Pancreas (tissue), 10 donors: ENCODE measurements at regions not wholly inside any gene's neighbourhood (a gene's known extent, or its start where the extent isn't known, plus 50 kb on each side); places are given as distances from the start of the nearest gene placed in this dataset.

ENCODE experiments used
- ATAC-seq, 4 donors: fragments of 200-7000 bp; cut with Tn5 transposase; one replicate each; pipeline versions ENCODE4 v1.8.0 to v1.9.1; 2020; ENCODE audit warnings: mild to moderate bottlenecking in 4 of 4, moderate library complexity in 4 of 4
- DNase-seq, 6 donors: peaks; one replicate each; pipeline ENCODE4 v3.0.0-alpha.2; 2020
- FAIRE-seq: peaks from 2 replicates; lab custom pipeline; 2012; peaks lifted over from hg19 to GRCh38; lab: Jason Lieb, UNC
- H3K27ac ChIP-seq, 4 donors: fragments of 200-600 bp; sonication (generic); 1 replicate in 3 of 4; 2 replicates in 1 of 4; pipeline versions ENCODE4 v1.5.0 to v1.8.0; 2020
- H3K27me3 ChIP-seq, 4 donors: fragments of 200-600 bp; one replicate each; pipeline ENCODE4 v1.8.0; 2021
- H3K36me3 ChIP-seq, 3 donors: fragments of 200-600 bp; sonication (generic) in 1 of 3; one replicate each; pipeline versions ENCODE4 v1.5.0 to v1.8.0; 2020 to 2021
- H3K4me1 ChIP-seq, 3 donors: fragments of 200-600 bp; one replicate each; pipeline ENCODE4 v1.8.0; 2021
- H3K4me3 ChIP-seq, 4 donors: fragments of 200-600 bp; sonication (generic) in 2 of 4; one replicate each; pipeline versions ENCODE4 v1.5.0 to v1.8.0; 2020 to 2021
- H3K9me3 ChIP-seq, 4 donors: fragments of 200-600 bp; one replicate each; pipeline ENCODE4 v1.8.0; 2021
- WGBS, 2 donors: extraction: QIAGEN DNeasy Blood & Tissue Kit; methylation state at CpG; one replicate each; pipeline ENCODE4 v1.1.7; 2013; 5-methylcytosine and 5-hydroxymethylcytosine counted together
- intact Hi-C, 3 donors: fragments of 100-400 bp; cut with DNase I; formaldehyde crosslinking; loops; one replicate each; pipeline versions ENCODE4 v1.11.1 to v1.14.2; 2022
- TF ChIP-seq, protein P1 (sequence below), 4 donors: fragments of 200-600 bp; sonication (generic) in 3 of 4; IDR thresholded peaks; one replicate each; pipeline versions ENCODE4 v1.5.0 to v1.8.0; 2021; ENCODE audit warnings: antibody characterized with exemption in 4 of 4
- donor health status: healthy with polysubstance abuse.
- donor health status: DM: no; HTN: no; CAD: no; lungs with moderate emphysema.
- donor health status: DM: no; HTN: no; CAD: no.
- donor health status: control.
- donor health status: control.
- donor health status: Bipolar disorder and iron deficiency.
- donor health status: DM: yes; HTN: yes; CAD: no.
- donor health status: DM: no; HTN: no; CAD: no.
- donor health status: DM: no; HTN: no; CAD: no.
- donor health status: DM: yes; HTN: yes; CAD: no.

DNA sequence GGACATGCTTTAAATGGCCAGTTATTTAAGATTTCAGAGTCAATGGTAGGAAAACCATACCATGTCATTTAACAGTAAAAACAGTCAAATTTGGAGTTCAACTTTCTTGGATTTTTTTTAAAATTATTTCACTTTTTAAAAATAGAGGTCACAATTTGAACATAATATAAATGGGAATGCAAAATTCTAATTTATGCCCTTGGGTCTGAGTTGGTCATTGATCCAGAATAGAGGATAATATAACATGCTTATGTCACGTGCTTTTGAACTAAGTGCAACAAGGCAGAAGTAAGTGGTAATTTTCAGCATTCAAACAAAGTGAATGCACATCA, 113.1 kb upstream of the SLC35F3 start:
- Histone ChIP-seq H3K36me3 (no peaks in the 10 kb centered on the region), H3K4me1 (no peaks in the 10 kb centered on the region), H3K9me3 (no peaks in the 10 kb centered on the region), H3K4me3 (no peak overlapping the region), H3K27ac (no peak overlapping the region), H3K27me3 (no peaks in the 10 kb centered on the region)
- no peak for ATAC-seq
- FAIRE-seq = no peak
- intact Hi-C loops = loop anchor here in 2 of 3 donors (5.0 to 10.0 kb wide), 2 partner anchors 347 to 349 kb away; no protein-coding TSS in a partner anchor
- 0 to 7% methylated on average over 1 of the region's 1 CpG for WGBS, 2 donors
- no peak for DNase-seq
- TF ChIP-seq, protein P1, sequence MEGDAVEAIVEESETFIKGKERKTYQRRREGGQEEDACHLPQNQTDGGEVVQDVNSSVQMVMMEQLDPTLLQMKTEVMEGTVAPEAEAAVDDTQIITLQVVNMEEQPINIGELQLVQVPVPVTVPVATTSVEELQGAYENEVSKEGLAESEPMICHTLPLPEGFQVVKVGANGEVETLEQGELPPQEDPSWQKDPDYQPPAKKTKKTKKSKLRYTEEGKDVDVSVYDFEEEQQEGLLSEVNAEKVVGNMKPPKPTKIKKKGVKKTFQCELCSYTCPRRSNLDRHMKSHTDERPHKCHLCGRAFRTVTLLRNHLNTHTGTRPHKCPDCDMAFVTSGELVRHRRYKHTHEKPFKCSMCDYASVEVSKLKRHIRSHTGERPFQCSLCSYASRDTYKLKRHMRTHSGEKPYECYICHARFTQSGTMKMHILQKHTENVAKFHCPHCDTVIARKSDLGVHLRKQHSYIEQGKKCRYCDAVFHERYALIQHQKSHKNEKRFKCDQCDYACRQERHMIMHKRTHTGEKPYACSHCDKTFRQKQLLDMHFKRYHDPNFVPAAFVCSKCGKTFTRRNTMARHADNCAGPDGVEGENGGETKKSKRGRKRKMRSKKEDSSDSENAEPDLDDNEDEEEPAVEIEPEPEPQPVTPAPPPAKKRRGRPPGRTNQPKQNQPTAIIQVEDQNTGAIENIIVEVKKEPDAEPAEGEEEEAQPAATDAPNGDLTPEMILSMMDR (IDR thresholded peaks at IDR 0.05) = peak in 1 of 4 donors; percentile 7

GRCh38 chr1:233791721-233792120, 112.8 kb upstream of the SLC35F3 start:
- H3K36me3 ChIP-seq = no peaks in the 10 kb centered on the region
- 34 to 49% methylated on average over 6 of the region's 6 CpGs for WGBS, 2 donors
- FAIRE-seq = no peak
- no peaks in the 10 kb centered on the region for H3K27me3 ChIP-seq
- no peak overlapping the region for H3K27ac ChIP-seq
- no peaks in the 10 kb centered on the region for H3K4me1 ChIP-seq
- intact Hi-C loops = loop anchor here in 2 of 3 donors (5.0 to 10.0 kb wide), 2 partner anchors 347 to 349 kb away; no protein-coding TSS in a partner anchor
- H3K9me3 ChIP-seq = no peaks in the 10 kb centered on the region
- TF ChIP-seq, protein P1 (IDR thresholded peaks at IDR 0.05) = no peak
- no peak overlapping the region for H3K4me3 ChIP-seq
- DNase-seq = no peak
- peak in 2 of 4 donors; percentile 36 to 74 for ATAC-seq

GRCh38 chr1:233794863-233795262, 109.6 kb upstream of the SLC35F3 start:
- FAIRE-seq (no peak), DNase-seq (no peak), ATAC-seq (no peak)
- H3K9me3 ChIP-seq = no peaks in the 10 kb centered on the region
- no peak overlapping the region for H3K4me3 ChIP-seq
- H3K27ac ChIP-seq = no peak overlapping the region
- WGBS, 2 donors = 91 to 94% methylated on average over 2 of the region's 2 CpGs
- TF ChIP-seq, protein P1 (IDR thresholded peaks at IDR 0.05) = no peak
- no peaks in the 10 kb centered on the region for H3K27me3 ChIP-seq
- intact Hi-C loops = loop anchor here in 2 of 3 donors (5.0 to 10.0 kb wide), 2 partner anchors 350 to 353 kb away; no protein-coding TSS in a partner anchor
- no peaks in the 10 kb centered on the region for H3K36me3 ChIP-seq
- H3K4me1 ChIP-seq = no peaks in the 10 kb centered on the region

GRCh38 chr1:233796146-233796783, 108.2 kb upstream of the SLC35F3 start:
- no peak for ATAC-seq
- intact Hi-C loops = loop anchor here in 1 of 3 donors (10.0 kb wide), 1 partner anchor 351 kb away; no protein-coding TSS in a partner anchor
- no peak for DNase-seq
- Histone ChIP-seq H3K36me3 (no peaks in the 10 kb centered on the region), H3K27ac (no peak overlapping the region), H3K9me3 (no peaks in the 10 kb centered on the region), H3K4me1 (no peaks in the 10 kb centered on the region), H3K27me3 (peaks cover 0 to under 1% (median 0%) of the 10 kb centered on the region in 4 donors), H3K4me3 (no peak overlapping the region)
- FAIRE-seq = no peak
- TF ChIP-seq, protein P1 (IDR thresholded peaks at IDR 0.05) = no peak
- WGBS, 2 donors = 69 to 79% methylated on average over 6 of the region's 6 CpGs

- DNase-seq = no peak
- Histone ChIP-seq H3K4me1 (no peaks in the 10 kb centered on the region), H3K9me3 (no peaks in the 10 kb centered on the region), H3K27ac (no peak overlapping the region), H3K27me3 (peaks cover 0 to 5% (median 0%) of the 10 kb centered on the region in 4 donors), H3K4me3 (no peak overlapping the region), H3K36me3 (no peaks in the 10 kb centered on the region)
- no peak for ATAC-seq
- FAIRE-seq = no peak
- intact Hi-C loops = no loop called here
- WGBS, 2 donors = 33 to 53% methylated on average over 4 of the region's 4 CpGs
- TF ChIP-seq, protein P1 (IDR thresholded peaks at IDR 0.05) = no peak
Observed at GRCh38 chr1:233802611-233803010, 101.9 kb upstream of the SLC35F3 start.
